Midbrain (tissue), 1 donor: ENCODE measurements at regions not wholly inside any gene's neighbourhood (a gene's known extent, or its start where the extent isn't known, plus 50 kb on each side); places are given as distances from the start of the nearest gene placed in this dataset.
A peak's percentile ranks its signal among the peaks of the same experiment; 100 is the strongest.
"Not testable (repeated sequence)": the region's sequence is repeated elsewhere in the genome, so short reads cannot be mapped to it uniquely, and the experiment has no call there.

Experiments
- DNase-seq: peaks from one replicate; lab custom pipeline; 2025; lab: John Stamatoyannopoulos, UW

- DNase-seq: no peak
These were observed 148.6 kb downstream of the CD47 start for GRCh38 chr3:107942244-107942643.

DNA sequence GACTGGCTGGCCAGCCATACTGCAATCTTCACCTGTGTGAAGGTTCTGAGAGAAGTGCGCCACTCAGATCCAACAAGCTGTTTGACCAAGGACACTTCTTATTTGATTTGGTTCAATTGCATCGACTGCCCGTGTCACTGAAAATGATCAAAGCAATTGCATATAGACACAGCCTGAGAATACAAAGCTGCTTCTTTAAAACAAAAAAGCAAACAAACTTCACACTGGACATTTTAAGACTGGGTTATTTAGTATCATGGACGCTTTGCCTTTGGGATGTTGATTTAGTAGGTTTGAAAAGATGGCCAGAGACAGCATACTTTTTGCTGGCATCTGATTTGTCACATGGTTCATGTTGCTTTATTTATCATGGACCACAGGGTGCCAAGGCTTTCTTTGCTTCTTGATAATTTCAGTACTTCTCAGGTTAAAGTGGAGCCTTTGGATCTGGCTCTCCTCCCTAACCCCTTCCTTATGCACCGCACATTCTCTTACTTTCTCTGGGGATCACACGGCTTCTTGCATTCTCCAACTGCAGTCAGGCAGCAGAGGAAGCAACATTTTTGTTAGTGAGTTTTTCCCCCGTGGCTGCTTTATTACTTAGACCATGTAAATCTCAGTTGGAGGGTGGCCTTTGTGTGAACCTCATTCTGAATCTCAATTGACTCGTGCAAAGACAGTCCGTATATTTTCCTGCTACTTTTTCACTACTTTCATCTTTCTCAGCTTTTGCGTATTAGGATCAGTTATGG lies 151.0 kb downstream of the CD47 start:
- DNase-seq: no peak

- peak; percentile 8 for DNase-seq
These were observed 152.7 kb downstream of the CD47 start for GRCh38 chr3:107938143-107938542.

GRCh38 chr3:107934808-107935207 lies 156.0 kb downstream of the CD47 start:
- no peak for DNase-seq

- no peak for DNase-seq
These were observed 157.4 kb downstream of the CD47 start for GRCh38 chr3:107933450-107933849.

GRCh38 chr3:107931326-107931725 lies 159.5 kb downstream of the CD47 start:
- no peak for DNase-seq

DNA sequence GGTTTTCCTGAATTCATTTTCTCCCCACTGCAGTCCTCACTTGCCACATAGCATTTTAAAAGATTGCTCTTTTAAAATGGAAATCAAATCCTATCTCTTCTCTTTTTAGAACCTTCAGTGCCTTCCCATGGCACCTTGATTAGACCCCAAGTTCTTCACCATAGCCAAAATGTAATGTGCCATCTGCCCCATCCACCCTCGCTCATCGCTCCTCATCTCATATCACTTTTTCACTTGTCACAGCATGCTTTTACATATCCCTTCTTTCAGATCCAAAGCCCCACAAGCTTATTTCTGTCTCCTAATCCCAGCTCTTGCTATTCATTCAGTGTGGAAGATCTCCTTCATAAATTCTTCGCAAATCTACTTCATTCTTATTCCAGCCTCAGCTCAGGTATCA lies 161.7 kb downstream of the CD47 start:
- no peak for DNase-seq

DNA sequence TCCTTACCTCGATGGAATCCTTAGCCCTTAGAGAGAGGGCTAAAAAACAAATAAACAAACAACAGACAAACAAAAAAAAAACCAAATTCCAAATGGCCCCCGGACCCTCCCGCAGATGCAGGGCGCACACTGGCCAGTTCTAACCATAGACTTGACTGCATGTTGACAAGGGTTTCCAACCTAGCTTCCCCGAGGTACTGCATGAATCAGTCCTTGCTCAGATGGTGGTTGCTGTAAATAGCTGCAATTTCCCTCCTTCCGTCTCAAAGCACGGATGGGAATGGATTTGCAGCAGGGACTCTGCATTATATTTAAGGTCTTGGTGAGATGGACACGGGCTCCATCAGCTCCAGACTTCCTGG lies 162.8 kb downstream of the CD47 start:
- DNase-seq: peak; percentile 65

DNA sequence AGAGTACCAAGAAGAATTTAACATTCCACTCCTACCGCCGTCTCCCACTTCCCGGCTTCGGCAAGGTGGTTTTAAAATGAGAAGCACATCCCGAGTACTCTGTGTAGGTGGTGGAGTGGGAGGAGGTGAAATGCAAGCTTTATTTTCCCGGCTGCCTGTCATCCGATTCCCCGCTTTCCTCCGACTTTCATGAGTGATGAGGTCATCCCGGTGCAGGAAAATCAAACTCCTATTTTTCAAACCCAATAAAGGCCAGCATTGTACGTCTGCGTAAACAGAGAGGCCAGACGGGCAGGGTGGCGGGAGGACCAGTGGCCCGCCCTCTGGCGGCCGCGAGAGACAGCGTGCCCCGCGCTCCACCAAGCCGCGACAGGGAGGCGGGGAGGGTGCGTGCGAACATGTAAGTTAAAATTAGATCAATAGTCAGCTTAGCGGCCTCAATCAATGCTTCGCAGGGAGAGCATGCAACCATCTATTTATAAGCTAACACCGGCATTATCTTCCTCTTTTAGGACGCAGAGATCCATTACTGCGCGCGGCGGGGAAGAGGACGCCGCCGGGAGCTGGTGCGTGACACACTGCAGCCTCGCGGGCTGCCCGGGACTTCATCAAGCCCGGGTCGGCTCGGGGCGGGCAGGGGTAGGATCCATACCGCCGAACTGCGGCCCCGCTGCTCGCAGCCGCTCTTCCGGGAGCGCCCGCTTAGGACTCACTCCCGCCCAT lies 163.3 kb downstream of the CD47 start:
- DNase-seq: peak; percentile 88

DNA sequence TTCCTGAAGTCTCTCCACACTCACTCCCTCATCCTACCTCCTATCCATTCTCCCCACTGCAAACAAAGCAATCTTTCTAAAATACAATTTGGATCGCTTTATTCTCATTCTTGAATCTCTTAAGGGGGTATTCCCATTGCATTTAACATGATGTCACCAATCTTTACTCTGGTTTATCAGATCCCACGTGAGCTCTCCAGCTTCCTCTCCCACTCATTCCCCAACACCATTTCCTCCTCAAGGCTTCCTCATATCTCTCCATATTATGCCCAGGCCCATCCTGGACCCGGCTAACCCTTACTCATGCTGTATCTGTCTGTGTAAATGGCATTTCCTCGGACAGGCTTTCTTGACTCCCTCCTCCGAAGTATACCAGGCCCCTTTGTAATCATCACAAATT lies 165.0 kb downstream of the CD47 start:
- DNase-seq: no peak

- DNase-seq: no peak
These were observed 169.8 kb downstream of the CD47 start for GRCh38 chr3:107921038-107921437.

- DNase-seq: no peak
These were observed 170.3 kb downstream of the CD47 start for GRCh38 chr3:107920538-107920937.

DNA sequence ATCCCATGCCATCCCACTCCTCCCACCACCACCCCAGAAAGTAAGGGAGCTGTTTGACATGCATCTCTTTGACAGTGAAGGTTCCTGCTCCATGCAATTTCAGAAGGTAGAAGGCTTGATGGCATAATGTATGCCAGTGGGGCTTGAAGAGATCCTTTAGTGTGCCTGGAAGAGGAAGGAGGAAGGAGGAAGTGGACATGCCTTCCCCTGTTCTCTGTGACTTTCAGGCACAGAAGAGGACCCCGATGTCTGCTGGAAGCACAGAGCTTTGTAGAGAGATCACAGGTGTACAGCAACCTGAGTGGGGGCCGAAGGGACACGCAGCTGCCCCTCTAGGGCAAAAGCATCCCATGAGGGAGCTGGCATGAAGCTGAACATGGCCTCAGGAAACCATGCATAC lies 171.6 kb downstream of the CD47 start:
- DNase-seq: no peak

GRCh38 chr3:107916171-107916570 lies 174.7 kb downstream of the CD47 start:
- no peak for DNase-seq

GRCh38 chr3:107915706-107916105 lies 175.1 kb downstream of the CD47 start:
- DNase-seq: no peak

DNA sequence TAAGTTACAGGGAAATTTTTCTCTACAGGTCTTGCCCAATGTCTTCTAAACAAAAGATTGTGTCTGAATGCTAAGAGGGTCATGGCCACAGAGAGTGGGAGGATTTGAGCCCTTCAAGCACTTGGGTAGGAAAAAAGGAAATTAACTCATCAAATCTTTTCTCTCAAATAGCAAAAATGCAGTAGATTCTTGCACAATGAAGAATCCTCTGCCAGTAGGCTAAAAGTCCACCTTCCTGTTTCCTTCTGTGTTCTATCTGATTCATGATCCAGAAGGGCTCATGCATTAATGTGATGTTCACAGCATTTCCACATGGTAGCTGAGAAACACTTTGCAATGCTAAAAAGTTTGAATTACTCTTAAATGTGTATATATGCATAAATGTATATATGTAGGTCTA lies 177.1 kb downstream of the CD47 start:
- no peak for DNase-seq

DNA sequence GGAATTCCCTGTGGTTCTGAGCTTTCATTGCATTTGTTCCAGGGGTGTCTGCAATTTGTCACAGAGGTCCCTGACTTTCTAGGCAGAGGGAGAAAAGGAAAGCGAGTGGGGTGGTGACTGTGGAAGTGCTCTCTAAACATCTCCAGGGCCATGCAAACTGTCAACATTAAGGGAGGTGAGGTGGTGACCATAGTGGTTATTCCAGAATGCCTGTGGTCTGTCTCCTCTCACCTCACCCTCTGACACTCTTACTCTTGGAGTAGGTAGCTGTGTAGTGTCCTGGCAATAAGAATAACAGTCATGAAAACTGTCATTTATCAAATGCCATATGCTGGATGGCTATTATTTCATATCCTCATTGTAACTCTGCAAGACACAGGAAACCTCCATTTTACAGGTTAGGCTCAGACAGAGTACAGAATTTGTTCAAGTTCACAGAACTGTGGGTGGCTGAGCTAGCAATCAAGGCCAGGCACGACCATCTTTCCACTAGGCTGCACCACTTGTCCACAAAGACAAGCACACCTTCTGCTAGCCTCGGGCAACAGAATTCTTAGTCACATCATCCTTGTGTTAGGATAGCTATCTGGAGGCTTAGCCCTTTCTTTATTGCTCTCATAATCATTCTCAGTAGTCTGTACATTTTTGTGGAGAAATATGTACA lies 179.4 kb downstream of the CD47 start:
- no peak for DNase-seq

DNA sequence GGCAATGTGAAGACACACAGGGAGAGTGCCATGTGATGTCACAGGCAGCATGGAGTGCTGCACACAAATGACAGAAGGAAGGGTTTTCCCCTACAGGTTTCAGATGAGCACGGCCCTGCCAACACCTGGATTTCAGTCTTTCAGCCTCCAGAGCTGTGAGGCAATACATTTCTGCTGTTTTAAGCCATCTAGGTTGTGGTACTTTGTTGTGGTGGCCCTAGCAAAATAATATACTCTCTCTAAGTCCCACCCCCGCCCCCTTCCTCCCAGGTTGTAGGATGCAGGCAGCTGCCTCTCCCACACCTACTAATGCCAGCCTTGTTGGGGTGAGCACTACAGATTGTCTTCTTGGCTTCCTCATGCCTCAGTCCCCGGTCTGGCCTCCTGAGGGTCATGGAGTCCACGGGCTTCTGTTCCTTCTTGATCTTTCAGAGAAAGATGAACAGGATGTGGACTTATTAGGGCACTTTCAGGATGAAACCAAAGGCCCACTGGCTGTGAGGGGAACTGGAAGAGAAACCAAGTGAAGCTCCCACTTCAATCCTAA lies 180.0 kb downstream of the CD47 start:
- DNase-seq: no peak

- not testable (repeated sequence) for DNase-seq
These were observed 181.2 kb downstream of the CD47 start for GRCh38 chr3:107909583-107909982.

GRCh38 chr3:107907996-107908395 lies 182.8 kb downstream of the CD47 start:
- DNase-seq: no peak

DNA sequence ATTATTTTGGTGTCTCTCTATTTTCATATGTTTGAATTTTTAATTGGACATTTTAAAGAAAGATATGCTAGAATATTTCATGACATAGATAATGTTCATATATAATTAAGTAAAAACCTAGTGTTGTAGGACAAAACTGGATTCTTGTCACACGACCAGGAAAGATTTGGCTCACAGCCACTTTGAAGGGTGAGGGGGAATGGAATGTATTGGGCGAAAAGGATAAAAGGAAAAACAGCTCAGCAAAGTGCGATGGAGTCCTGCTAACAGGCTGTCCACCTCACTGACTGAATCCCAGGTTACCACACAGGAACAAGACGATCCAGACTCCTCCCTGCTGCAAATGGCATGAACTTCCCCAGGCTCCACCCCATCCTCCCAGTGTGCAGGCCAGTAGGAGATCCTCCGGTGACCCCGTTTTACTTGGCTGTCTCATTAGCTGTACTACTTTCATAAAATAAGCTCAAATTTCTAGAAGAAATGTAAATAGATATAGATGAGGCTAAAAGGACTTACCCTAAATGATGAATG lies 186.2 kb downstream of the CD47 start:
- no peak for DNase-seq

GRCh38 chr3:107899990-107900651 lies 190.7 kb downstream of the CD47 start:
- no peak for DNase-seq
